IPS-NIHi7 (cell line): ENCODE measurements at regions not wholly inside any gene's neighbourhood (a gene's known extent, or its start where the extent isn't known, plus 50 kb on each side); places are given as distances from the start of the nearest gene placed in this dataset.
"Not testable (repeated sequence)": the region's sequence is repeated elsewhere in the genome, so short reads cannot be mapped to it uniquely, and the experiment has no call there.

Experiments
- DNase-seq: peaks from one replicate; pipeline ENCODE4 v3.0.0; 2012; ENCODE audit warnings: mixed read lengths; ENCODE audit errors: extremely low spot score

DNA sequence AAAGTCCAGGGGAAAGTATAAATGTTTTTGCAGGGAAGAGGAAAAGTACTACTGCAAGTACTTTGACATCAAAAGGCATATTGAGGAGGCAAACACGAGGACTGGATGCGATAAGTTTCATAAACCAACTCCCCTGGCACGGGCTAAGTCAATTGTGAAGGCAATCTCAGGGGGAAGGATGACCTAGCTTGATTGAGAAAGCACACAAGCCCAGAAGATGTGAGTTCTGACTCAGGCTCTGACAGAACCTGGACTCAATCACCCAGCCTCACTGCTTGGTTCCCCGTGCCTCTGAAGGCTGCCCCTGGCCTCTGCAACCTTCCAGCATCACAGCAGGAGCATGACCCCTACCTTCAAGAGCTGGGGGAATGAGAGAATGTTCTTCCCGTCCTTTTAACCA lies 93.2 kb upstream of the ZNF438 start:
- no peak for DNase-seq

DNA sequence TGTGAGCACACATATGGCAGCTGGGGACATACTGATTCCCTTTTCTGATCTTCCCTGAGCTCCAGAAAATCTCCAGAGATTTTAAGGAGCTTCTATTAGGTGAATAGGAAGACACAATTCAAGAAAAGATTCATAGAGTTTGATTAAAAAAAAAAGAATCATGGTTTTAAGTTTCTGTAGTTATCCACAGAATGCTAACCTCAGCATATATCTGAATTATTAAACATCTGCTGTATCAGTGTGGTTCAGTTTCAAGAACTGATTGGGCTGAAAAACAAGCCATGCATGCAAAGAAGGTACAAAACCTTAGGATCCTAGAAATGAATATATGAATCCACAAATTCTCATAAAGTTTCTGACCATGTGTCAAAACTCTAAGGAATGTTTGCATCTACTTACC lies 94.1 kb upstream of the ZNF438 start:
- no peak for DNase-seq

DNA sequence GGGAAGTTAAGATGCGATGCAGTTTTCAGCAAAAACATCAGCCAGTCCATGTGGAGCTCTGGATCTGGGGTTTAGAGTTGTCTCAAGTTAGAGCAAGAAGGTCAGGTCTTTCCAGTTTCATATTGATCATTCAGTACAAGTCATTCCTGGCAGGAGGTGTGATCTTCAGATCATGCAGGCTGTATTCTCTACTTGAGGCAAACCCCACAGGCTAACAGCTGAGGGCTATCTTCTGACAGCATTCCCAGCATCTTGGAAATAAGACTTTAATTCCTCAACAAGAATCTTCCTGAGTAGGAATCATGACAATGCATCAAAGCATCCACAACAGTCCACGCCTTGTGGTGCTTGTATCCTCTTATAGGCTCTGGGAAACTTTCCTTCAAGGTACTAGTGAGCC lies 94.9 kb upstream of the ZNF438 start:
- DNase-seq = no peak

DNA sequence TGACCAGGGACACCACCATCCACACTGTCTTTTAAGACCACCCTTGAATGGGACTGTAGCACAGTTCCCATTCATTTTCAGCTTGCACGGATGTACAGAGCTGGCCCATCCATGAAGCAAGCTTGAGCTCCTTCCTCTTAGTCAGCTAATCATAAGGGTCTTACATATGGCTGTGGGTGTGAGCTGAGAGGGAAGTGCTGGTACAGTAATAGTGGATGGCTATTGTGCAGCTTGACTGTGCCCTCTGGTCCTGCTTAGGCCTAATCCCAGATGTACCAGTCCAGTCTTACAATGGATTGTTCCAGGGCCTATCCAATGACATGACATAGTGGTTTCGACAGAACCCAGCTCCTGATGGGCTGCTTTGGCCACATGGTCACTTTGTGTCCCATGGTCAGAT lies 96.9 kb upstream of the ZNF438 start:
- no peak for DNase-seq

DNA sequence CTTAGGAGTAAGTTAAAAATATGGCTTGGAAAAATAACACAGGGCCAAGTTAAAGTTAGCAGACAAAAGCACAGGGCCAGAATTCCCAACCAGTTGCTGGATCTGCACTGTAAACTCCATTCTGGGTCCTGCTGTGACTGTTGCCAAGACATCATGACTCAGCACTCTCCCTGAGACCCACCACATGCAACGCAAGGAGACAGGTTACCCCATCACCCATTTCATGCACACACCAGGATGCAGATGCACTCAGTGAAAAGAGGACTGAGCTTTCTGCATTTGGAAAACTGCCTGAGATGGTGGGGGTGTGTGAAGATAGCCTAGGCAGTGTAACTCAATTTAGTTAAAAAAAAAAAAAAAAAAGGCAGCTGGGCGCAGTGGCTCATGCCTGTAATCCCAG lies 97.6 kb upstream of the ZNF438 start:
- DNase-seq = peak; percentile 45

DNA sequence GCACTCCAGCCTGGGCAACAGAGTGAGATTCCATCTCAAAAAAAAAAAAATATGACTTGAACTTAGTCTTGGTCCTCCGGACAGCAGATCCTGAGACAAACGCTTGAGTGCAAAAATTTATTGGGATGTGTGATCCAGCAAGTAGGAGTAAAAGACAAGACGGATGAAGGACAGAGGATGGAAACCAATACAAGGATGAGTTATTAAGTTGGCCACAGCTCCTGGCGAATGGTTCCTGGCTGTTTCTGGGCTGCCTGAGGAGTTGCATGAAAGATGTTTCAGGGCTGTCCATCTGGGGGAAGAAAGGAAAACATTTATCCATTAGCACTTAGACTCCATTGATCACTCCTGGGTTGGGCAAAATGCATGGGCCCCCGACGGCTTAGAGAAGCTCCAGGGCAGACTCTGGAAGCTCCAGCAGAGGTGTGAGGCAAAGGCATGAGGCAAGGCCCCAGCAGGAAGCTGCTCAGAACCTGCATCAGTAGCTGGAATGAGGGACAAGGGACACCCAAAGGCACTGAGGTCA lies 98.3 kb upstream of the ZNF438 start:
- DNase-seq = no peak

DNA sequence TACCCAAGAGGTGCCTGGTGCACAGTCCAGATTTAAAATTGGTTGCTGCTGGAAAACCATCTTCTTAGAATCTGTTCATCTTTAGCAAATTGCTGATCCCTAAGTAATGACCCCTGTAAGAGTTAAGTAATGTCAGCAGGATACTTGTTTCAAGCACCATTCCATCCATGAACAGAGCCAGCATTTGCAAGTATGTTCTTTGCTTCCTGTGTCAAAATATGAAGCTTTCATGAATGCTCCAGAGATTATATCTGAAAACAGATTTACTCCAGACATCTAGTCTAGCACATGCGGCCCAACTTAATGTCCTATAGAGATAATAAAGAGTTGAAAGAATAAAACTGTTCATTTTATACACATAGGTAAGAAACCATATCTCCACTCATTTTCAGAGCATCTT lies 98.7 kb upstream of the ZNF438 start:
- DNase-seq = no peak

DNA sequence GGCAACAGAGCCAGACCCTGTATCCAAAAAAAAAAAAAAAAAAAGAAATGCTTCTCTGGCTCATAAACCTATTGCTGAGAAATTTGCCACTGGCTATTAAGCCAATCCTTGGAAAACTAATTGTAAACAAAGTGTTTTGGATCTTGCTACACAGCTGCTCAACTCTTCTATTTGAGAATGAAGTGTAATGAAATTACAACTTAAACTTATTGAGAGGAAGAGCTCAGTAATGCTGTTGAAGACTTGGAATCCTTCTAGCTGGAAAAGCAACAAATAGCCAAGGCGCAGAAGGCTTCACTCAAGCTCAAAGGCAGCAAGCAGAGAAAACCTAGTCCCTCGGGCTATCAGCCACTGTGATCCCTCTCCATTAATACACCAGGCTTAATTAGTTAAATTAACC lies 99.6 kb upstream of the ZNF438 start:
- DNase-seq = no peak

DNA sequence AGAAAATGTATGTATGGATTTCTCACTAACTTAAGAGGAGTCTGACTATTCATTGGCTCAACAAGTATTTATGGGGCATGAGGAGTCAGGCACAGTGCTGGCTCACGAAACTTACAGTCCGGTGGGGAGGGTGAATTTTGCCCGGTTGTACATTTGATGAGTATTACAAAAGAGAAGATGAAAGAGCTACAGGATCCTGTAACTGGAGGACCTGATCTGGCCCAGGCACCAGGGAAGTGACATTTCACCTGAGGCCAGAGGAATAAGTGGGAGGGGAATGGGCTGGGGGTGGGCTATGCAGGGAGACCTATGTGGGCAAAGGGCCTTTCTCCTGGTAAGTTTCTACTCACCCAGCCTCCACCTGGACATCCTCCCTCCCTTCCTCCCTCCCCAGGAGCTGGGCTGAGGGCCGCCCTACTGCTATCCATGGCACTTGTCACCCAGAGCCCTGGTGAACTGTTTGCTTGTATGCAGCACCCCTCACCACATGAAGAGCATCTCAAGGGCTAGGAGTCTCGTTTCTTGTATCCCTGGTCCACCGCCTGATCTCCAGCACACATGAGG lies 101.1 kb upstream of the ZNF438 start:
- DNase-seq = no peak

DNA sequence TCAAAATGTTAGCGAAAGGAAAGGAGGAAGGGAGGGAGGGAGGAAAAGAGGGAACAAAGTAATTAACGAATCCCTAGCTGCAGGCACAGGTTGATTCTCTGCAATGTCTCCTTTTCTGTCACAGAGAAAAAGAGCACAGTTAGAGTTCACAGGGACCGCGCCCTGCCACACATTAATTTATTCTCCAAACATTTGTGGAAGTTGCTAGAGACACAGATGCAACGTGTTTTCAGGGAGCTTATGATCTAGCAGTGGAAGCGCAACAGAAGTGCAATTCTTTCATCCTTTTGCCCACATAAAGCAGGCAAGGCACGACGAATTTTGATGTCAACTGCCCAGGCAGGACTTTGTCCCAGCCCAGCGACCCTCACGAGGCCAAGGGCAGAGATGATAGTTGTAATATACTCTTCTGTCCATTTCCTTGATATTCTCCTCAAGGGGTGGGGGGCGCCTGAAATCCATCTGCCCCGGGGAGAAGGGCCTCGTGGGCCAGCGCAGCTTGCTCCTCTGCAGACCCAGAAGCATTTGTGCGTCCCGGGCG lies 101.7 kb upstream of the ZNF438 start:
- DNase-seq = no peak

DNA sequence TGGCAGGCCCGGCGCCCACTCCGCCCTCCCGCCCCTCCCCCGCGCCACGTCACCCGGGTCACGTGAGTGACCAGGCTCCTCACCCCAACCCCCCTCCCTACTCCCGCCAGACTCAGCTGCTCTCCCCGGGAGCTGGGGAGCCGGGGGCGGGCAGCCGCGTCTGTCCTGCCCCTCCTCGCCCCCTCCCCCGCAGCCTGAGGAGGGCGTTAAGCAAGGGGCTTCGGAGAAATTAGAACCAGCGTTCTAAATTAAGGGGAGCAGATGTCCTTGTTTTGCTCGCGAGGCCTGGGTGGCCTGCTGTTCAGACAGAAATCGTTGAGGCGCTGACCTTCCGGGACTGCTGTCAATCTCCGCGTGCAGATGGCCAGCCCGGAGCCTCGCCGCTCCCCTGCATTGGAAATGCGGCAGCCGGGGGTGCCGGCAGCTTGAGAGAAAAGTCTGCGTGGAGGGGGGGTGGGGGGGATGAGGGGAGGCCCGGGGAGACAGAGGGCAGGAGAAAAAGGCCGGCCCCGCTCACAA lies 102.2 kb upstream of the ZNF438 start:
- peak; percentile 90 for DNase-seq

DNA sequence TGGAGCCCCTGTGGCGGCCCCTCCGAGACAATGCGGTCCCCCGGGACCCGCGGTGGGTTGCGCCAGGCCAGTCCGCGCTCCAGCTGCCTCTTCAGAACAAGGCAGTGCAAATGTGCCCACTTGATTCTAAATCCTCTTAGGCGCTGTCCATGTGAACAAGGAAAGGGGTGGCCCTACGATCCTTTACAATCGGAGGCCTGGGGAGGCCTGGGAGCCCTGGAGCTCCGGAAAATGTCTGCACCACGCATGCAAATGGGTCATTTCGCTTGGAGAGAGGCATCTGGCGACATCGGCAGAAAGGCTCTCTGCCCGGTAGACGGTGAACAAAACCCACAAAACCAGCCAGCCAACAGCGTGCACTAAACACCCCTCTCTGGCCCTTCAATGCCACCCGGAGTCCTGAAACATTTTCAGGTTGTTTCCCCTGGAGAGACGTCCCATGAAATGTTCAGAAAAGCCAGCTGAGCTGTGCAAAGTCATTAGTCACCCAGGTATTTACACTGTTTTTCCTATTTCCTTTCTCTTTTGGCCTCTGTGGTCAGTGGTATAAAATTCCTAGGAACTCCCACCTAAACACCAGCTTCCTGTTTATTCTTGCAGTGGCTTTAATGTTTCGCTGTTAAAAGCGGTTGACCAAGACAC lies 102.8 kb upstream of the ZNF438 start:
- DNase-seq = peak; percentile 46

DNA sequence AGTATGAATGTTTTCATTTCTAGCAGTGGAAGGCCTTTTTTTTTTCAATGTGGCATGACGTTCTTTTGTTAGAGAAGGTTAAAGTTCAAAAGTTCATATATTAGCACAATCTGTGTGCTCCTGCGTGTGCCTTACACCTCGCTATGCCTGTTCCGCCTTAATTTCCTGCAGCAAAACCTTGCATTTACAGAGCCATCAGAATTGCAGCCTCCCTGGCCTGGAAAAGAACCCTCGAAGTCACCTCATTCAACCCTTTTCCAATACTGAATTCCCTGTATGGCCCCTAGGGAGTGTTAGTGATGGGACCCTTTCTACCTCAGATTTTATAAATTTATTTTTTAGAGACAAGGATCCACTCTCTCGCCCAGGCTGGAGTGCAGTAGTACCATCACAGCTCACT lies 103.5 kb upstream of the ZNF438 start:
- no peak for DNase-seq

DNA sequence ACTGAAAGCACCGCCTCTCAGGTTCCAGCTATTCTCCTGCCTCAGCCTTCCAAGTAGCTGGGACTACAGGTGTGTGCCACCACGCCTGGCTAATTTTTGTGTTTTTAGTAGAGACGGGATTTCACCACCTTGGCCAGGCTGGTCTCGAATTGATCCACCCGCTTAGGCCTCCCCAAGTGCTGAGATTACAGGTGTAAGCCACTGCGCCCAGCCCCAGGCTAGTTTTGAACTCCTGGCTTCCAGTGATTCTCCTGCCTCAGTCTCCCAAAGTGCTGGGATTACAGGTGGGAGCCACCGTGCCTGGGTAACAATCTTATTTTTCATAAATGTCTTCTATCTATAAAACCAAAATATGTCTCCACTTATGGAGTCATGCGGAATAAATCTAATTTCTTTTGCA lies 104.1 kb upstream of the ZNF438 start:
- not testable (repeated sequence) for DNase-seq

DNA sequence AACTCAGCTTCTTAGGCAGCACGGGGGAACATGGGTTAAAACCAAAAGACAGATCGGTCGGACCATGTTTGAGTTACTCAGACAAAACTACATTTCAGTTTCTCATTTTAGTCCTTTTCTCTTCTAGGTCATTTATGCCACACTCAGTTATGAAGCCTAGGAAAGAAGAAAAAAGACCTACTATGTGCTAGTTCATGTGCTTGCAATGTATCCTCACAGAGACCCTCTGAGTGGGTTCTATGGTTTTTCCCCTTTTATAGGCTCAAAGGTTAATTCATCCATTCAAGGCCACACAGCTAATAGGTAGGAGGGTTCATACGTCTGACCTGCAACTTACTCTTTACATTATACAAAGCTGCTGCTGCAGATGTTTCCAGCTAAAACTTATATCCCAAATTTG lies 104.7 kb upstream of the ZNF438 start:
- DNase-seq = no peak

DNA sequence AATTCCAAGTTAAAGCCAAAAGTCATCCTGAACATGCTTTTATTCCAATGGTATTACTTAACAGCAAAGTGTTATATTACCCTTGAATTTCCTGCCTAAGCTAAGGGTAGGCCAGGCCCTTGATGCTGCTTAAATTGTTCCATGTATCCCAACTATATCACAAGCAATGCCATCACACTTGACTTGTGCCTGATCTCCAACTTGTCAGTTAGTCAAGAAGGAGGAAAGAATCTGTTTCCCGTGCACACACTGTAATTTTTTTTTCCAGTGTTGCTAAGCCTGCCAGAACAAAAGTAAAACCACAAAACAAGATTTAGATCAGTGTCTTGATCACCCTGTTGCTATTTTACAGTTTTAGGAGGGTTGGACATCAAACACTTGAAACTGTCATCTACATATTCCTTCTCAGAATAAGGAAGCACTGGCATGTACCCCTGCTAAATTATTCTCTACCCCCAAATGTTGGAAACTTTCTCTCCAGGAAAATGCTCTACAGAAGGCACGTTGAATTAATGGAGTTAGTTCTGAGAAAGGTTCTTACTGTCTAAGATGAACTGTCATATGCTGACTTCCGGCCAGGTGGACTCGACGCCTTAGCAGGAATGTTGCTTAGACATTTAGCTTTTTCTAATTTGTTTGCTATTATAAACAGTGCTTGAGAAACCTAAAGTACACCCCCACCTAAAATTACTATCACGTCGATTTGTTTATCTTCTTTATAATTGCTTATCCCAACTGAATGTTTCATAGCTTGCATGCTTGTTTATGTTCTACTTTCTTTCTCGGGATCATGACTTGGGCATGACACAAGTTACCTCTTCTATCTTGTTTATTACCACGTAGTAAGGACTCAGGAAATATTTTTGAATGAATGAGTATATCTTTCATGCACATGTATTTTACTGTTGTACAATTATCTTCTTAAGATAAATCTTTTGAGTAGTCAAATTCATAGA lies 105.5 kb upstream of the ZNF438 start:
- no peak for DNase-seq

DNA sequence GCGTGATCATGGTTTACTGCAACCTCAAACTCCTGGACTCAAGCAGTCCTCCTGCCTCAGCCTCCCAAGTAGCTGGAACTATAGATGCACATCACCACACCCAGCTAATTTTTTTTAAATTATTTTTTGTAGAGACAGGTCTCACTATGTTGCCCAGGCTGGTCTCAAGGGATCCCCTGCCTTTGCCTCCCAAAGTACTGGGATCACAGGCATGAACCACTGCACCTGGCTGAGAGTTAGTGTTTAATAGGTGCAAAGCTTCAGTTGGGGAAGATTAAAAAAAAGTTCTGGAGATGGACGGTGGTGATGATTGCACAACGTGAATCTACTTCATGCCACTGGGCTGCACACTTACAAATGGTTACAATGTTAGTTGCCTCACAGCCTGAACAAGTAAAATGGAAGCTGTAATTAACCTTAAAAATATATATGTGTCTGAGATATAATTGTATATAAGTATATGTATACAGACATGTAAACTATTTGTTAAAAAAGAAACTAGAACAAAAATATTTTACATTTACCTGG lies 106.4 kb upstream of the ZNF438 start:
- DNase-seq = no peak

DNA sequence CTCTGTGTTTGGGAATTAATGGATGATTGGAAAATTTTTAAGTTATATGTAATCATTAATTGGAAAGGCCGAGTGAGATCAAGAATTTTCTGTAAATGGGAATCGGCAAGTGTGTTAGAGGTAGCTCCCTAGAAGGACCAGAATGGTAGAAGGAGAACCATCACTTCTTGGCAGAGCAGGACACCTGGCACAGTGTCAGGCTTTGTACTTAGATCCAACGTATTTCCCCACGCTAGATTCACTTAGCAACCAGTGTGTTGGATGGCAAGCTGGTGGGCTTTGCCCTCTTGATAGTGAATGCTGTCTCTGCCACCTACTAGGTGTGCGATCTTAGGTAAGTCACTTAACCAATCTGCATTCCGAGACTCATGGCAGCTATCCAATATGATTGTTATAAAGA lies 107.8 kb upstream of the ZNF438 start:
- DNase-seq = no peak

DNA sequence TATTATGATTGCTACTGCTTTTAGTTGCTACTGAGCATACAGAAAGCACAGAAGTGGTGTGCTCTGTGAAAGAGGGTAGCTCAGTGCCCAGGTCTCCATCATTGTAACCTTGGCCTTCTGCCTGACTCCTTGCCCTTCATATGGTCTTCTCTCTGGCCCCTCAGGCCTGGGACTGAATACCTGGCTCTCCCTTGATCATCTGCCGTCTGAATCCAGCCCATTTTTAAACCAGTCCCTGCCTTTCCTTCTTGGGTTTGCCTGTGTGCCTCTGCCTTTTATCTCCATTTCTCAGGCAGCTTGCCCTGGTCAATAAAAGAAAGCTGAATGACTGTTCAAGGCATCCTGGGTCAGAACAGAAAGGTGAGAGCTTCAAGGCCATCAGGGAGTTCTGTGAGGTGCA lies 109.1 kb upstream of the ZNF438 start:
- DNase-seq = no peak

DNA sequence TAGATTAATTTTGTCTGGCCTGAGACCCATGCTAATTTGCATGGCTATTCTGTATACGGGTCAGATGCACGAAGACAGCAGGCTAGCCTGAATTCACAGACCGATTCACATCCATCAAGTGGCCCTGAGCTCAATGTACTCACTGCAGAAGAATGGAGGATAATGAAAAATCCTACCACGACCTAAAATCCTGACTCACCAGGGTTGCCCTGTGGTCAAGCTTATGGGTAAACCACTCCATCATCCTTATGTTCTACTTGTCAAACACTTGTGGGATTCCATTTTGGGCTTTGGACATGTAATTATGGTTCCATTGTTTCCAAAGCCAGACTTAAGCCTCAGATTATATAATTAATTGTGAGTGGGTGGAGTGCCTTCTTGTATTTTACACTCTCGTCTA lies 110.4 kb upstream of the ZNF438 start:
- DNase-seq = no peak

DNA sequence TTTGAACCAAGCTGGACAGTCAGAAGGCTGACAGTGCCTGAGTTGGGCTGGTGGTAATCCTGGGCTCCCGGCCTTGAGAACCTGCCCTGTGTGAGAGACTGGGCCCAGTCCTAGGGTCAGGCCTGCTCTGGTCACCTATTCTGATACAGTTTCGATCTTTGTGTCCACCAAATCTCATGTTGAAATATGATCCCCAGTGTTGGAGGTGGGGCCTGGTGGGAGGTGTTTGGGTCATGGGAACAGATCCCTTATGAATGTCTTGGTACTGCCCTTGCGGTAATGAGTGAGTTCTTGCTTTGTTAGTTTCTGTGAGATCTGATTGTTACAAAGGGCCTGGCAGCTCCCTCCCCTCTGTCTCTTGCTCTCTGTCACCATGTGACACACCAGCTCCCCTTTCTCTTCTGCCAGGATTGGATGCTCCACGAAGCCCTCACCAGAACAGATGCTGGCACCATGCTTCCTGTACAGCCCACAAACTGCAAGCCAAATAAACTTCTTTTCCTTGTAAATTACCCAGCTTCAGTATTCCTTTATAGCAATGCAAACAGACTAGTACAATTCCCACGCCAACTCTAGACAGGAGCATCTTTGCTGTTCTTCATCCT lies 111.8 kb upstream of the ZNF438 start:
- no peak for DNase-seq

DNA sequence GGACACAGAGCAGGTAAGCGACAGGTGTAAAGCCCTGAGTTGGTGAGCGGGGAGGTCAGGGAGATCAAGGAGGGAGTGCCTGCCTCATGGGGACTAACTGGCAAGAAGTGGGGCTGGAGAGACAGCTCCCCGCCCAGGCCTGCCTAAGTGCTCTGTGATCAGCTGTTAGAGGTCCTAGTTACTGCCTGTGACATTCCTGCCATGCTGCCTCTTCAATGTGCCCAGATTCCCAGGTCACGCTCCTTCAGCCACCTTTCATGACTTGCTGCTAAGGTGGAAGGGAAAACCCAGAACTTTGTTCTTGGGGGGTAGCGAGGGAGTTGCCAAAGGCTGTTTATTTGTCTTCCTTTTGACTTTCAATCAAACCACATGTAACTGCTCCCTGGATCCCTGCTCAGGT lies 114.3 kb upstream of the ZNF438 start:
- DNase-seq = no peak
